ENCODE measurements at regions not wholly inside any gene's neighbourhood (a gene's known extent, or its start where the extent isn't known, plus 50 kb on each side); places are given as distances from the start of the nearest gene placed in this dataset.

- in situ Hi-C loops (cut with HindIII; ENCODE audit: extremely low pct_ligation_motif_present, low pct_unique_long_range_greater_than_20kb) = no loop called here
- H3K4me1 ChIP-seq (ENCODE audit: insufficient read depth, low read length) = no peaks in the 10 kb centered on the region
- POLR2A ChIA-PET = no interaction called here
- no peak overlapping the region for H3K27ac ChIP-seq (ENCODE audit: extremely low read length, insufficient read depth, low read length)
- WGBS (ENCODE audit: low lambda C conversion rate) = 2% methylated on average over 2 of the region's 2 CpGs
- H4K20me1 ChIP-seq (ENCODE audit: insufficient read depth, low read length) = no peaks in the 10 kb centered on the region
- no peaks in the 10 kb centered on the region for H3K27me3 ChIP-seq (ENCODE audit: control insufficient read depth in 1 of 2, insufficient read depth in 2 of 2, low read length in 2 of 2)
- FAIRE-seq (no peak), ATAC-seq (no peak), DNase-seq (ENCODE audit: low spot score) (no peak)
- no peak overlapping the region for H3K4me2 ChIP-seq (ENCODE audit: low read depth, low read length)
- no peaks in the 10 kb centered on the region for H3K36me3 ChIP-seq (replicated peaks in 1 of 2; ENCODE audit: control insufficient read depth in 1 of 2, insufficient read depth in 2 of 2, low read length in 2 of 2)
- H3K4me3 ChIP-seq (replicated peaks in 1 of 3; ENCODE audit: insufficient read depth in 1 of 3, low read depth in 2 of 3, low read length in 3 of 3) = no peak overlapping the region
- CTCF ChIA-PET (ENCODE audit: low intra/inter-chr PET ratio, low total read pairs) = no interaction called here
- no peak overlapping the region for H3K9ac ChIP-seq (ENCODE audit: insufficient read depth, low read depth, low read length)
- TF ChIP-seq RFX3 (CRISPR knock-in tag; IDR thresholded peaks at IDR 0.05) (no peak), KDM1A (CRISPR knock-in tag; IDR thresholded peaks at IDR 0.05) (no peak), ZNF431 (CRISPR knock-in tag; IDR thresholded peaks at IDR 0.05; ENCODE audit: borderline replicate concordance, low read depth) (no peak), ZNF766 (CRISPR knock-in tag; IDR thresholded peaks at IDR 0.05; ENCODE audit: borderline replicate concordance) (no peak), NFATC3 (CRISPR knock-in tag; IDR thresholded peaks at IDR 0.05) (no peak), SOX13 (IDR thresholded peaks at IDR 0.05) (no peak), SOX13 (CRISPR knock-in tag; conservative IDR thresholded peaks at IDR 0.05 in 1 of 2, IDR thresholded peaks at IDR 0.05 in 1 of 2) (no peak), ZNF563 (CRISPR knock-in tag; IDR thresholded peaks at IDR 0.05) (no peak), LRRFIP1 (CRISPR knock-in tag; conservative IDR thresholded peaks at IDR 0.05) (no peak)
- TF ChIP-seq, protein P1, sequence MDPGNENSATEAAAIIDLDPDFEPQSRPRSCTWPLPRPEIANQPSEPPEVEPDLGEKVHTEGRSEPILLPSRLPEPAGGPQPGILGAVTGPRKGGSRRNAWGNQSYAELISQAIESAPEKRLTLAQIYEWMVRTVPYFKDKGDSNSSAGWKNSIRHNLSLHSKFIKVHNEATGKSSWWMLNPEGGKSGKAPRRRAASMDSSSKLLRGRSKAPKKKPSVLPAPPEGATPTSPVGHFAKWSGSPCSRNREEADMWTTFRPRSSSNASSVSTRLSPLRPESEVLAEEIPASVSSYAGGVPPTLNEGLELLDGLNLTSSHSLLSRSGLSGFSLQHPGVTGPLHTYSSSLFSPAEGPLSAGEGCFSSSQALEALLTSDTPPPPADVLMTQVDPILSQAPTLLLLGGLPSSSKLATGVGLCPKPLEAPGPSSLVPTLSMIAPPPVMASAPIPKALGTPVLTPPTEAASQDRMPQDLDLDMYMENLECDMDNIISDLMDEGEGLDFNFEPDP (CRISPR knock-in tag; conservative IDR thresholded peaks at IDR 0.05) = no peak
- TF ChIP-seq, protein P2, sequence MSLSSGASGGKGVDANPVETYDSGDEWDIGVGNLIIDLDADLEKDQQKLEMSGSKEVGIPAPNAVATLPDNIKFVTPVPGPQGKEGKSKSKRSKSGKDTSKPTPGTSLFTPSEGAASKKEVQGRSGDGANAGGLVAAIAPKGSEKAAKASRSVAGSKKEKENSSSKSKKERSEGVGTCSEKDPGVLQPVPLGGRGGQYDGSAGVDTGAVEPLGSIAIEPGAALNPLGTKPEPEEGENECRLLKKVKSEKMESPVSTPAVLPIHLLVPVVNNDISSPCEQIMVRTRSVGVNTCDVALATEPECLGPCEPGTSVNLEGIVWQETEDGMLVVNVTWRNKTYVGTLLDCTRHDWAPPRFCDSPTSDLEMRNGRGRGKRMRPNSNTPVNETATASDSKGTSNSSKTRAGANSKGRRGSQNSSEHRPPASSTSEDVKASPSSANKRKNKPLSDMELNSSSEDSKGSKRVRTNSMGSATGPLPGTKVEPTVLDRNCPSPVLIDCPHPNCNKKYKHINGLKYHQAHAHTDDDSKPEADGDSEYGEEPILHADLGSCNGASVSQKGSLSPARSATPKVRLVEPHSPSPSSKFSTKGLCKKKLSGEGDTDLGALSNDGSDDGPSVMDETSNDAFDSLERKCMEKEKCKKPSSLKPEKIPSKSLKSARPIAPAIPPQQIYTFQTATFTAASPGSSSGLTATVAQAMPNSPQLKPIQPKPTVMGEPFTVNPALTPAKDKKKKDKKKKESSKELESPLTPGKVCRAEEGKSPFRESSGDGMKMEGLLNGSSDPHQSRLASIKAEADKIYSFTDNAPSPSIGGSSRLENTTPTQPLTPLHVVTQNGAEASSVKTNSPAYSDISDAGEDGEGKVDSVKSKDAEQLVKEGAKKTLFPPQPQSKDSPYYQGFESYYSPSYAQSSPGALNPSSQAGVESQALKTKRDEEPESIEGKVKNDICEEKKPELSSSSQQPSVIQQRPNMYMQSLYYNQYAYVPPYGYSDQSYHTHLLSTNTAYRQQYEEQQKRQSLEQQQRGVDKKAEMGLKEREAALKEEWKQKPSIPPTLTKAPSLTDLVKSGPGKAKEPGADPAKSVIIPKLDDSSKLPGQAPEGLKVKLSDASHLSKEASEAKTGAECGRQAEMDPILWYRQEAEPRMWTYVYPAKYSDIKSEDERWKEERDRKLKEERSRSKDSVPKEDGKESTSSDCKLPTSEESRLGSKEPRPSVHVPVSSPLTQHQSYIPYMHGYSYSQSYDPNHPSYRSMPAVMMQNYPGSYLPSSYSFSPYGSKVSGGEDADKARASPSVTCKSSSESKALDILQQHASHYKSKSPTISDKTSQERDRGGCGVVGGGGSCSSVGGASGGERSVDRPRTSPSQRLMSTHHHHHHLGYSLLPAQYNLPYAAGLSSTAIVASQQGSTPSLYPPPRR (CRISPR knock-in tag; IDR thresholded peaks at IDR 0.05; ENCODE audit: borderline replicate concordance) = no peak
- BruUV-seq (replicated peaks) = no TSS peak
- intact Hi-C loops (cut with micrococcal nuclease; ENCODE audit: unreplicated experiment) = no loop called here
- H2AFZ ChIP-seq (ENCODE audit: low read length) = no peak overlapping the region
- no peaks in the 10 kb centered on the region for H3K79me2 ChIP-seq (ENCODE audit: insufficient read depth, low read length)
- 0 out of 2 replicates have a peak, but pooled peaks cover 9% of the 10 kb centered on the region for H3K9me3 ChIP-seq (ENCODE audit: low read length)
Measured at GRCh38 chr5:86008293-86008692, 609.4 kb upstream of the COX7C start.

Data from HepG2 (cell line).